HG03558 (cell line): ENCODE measurements at regions not wholly inside any gene's neighbourhood (a gene's known extent, or its start where the extent isn't known, plus 50 kb on each side); places are given as distances from the start of the nearest gene placed in this dataset.

Experiments used
- ATAC-seq: cut with Tn5 transposase; IDR thresholded peaks from one replicate; pipeline ENCODE4 v1.9.1; 2021; ENCODE audit warnings: moderate number of reproducible peaks; ENCODE audit not compliant: unreplicated experiment; ENCODE audit errors: extremely low read depth

DNA sequence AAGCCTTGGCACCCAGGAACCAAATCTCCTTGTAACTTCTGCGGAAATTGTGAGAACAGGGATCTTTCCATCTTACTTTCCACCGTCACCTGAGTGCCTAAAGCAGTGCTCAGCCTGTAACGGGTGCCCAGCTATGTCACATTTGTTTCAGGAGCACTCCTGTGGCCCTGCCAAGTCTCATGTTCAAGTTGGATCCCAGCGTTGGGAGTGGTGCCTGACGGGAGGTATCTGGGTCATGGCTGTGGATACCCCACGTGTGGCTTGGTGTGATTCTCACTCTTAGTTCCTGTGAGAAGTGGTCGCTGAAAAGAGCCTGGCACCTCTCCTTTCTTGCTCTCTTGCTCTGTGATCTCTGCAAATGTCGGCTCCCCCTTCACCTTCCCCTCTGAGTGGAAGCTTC lies 114.9 kb downstream of the UQCRFS1 start:
- no peak for ATAC-seq

- no peak for ATAC-seq
Observed at GRCh38 chr19:29096896-29097295, 116.1 kb downstream of the UQCRFS1 start.

- no peak for ATAC-seq
Observed at GRCh38 chr19:29093553-29093908, 119.4 kb downstream of the UQCRFS1 start.

DNA sequence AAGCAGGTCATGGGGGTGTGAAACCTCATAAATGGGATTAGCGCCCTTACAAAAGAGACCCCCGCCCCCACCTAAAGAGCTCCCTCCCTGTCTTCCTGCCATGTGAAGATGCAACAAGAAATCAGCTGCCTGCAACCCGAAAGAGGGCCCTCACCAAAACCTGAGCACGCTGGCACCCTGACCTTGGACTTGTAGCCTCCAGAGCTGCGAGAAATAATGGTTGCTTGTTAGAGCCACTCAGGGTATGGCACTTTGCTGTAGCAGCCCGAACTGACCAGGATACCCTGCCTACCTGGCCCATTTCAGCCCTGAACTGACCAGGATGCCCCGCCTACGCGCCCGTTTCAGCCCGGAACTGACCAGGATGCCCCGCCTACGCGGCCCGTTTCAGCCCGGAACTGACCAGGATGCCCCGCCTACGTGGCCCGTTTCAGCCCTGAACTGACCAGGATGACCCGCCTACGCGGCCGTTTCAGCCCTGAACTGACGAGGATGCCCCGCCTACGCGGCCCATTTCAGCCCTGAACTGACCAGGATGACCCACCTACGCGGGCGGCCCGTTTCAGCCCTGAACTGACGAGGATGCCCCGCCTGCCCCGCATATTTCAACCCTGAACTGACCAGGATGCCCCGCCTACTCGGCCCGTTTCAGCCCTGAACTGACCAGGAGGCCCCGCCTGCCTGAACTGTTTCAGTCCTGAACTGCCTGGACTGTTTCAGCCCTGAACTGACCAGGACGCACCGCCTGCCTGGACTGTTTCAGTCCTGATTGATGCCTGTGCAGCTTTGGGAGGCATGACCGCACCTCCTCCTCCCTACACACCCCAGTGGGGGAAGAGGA lies 120.0 kb downstream of the UQCRFS1 start:
- ATAC-seq, result no peak

GRCh38 chr19:29090783-29091526 lies 122.0 kb downstream of the UQCRFS1 start:
- no peak for ATAC-seq

DNA sequence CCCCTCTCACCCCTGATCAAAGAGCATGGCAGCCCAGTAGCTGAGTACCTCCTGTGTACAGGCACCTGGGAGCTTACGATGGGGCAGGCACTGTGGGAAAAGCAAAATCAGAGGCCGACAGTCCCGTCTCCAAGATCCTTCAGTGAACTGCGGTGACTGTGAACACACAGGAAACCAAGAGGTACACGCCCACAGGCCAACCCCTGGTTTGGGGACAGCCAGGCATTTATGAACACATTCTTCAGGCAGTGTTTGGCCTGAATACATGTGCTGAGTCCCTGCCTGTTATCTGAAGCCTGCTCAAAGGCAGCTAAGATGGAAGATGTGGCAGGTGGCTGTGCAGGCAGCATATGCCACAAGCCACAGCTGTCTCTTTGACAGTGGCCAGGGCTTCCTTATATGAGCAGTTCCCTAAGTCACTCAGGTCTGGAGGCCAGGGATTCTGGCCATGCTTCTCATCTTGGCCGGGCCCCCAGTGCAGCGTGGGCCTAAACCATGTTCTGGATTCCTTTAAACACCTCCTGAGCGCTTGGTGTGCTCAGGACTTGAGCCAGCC lies 123.6 kb downstream of the UQCRFS1 start:
- no peak for ATAC-seq

- no peak for ATAC-seq
Observed at GRCh38 chr19:29088761-29089160, 124.2 kb downstream of the UQCRFS1 start.

DNA sequence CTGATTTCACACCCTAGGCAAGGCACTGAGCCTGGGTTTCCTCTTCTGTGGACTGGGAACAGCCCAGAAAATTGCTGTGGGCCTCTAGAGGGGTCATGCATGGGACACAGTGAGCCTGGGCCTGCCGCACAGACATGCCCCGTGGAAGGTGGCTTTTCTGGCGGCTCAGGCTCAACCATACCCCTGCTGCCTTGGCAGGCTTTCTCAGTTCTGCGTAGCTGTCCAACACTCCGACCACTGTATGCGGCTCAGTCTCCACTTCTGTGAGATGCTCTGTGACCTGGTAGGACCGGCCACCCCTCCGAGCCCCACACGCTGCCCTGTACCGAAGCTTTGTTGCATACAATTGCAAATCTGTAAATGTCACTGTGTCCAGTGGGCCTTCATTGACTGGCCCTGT lies 126.3 kb downstream of the UQCRFS1 start:
- no peak for ATAC-seq

- ATAC-seq, result no peak
Observed at GRCh38 chr19:29086182-29086581, 126.8 kb downstream of the UQCRFS1 start.

DNA sequence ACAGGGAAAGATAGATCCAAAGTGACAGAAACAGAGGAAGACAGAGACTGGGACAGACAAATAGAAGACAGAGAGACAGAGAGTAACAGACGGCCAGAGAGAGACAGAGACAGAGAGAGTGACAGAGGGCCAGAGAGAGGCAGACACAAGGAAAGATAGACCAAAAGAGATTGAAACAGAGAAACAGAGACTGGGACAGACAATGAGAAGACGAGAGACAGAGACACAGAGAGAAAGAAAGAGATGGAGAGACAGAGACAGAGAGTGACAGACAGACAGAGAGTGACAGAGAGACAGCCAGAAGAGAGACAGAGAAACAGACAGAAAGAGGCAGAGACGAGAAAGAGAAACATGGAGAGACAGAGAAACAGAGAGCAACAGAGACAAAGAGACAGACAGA lies 127.3 kb downstream of the UQCRFS1 start:
- ATAC-seq, result no peak

DNA sequence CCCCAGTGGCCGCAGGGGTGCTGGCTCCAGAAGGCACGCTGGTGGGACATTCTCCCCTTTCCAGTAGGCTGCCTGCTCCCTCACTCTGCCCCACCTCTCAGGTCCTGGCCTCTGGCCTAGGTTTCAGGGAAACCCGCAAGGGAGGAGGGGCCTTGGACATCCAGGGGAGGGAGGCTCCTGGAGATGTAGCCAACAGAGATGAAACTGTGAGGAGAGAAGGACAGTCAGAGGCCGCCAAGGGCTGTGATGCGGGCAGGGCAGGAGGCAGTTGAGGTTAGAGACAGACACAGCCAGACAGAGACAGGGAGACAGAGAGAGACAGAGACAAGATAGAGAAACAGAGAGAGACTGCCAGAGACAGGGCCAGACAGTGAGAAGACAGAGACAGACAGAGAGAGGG lies 127.7 kb downstream of the UQCRFS1 start:
- ATAC-seq, result no peak

DNA sequence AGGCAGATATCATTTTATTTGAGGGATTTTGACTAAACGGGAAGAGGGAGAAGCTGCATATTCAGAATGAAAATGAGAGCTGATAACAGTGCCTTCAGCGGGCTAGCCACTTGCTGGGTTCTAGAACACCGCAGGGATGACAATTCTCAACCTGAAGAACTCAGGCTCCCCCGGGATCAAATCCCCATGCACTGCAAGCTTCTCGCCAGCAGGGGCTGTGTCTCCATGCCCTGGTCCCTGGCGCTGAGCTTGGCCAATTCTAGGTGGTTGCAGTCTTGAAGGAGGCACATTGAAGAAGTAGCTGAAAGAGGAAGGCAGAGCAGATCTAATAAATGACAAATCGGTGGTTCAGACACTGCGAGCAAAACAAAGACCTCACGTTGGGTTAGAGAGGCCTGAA lies 128.7 kb downstream of the UQCRFS1 start:
- ATAC-seq, result no peak

DNA sequence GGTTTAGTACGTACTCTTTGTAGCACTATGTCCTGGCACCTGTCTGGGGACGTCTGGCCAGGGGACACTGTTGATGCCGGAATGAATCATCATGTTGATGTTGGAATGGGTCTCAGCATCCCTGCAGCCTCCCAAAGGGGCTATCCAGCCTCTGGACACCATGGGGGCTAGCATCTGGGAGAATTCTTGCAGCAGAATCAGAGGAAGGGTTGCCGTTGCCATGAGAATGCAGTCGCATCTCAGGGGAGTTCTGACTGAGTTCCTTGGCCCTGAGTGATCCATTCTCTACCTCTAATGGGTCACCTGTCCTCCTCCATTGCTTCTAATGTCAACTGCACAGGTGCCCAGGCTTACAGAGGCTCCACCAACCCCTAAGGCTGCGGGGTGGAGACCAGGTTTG lies 129.1 kb downstream of the UQCRFS1 start:
- no peak for ATAC-seq

DNA sequence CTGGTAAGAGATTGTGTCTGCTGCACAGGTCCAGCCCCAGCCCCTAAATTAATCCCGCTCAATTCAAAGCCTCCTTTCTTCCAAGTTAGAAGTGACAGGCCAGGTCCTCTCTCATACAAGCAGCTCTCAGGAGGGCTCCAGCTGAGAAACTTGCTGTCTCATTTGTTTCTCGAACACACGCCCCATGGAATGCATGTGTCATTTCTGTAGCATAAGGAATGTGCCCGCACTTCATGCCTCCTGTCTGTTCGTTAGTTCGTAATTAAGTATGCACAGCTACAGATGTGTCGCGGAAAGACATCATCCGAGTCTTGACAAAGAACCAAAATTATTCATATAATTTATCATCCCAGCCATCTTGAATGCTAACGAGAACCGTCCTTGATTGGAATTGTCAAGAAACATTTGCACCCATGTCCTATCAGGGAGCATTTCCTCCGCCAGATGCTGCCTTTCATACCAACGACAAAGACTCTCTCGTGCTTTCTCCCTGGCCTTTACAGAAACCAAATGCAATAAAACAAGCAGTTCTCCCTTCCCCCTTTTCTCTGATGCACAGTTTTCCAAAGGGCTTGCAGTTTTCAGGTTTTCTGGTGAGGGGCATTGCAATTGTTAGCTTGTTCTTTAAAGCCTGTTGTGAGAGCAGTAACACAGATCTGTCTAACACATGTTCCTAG lies 133.5 kb downstream of the UQCRFS1 start:
- no peak for ATAC-seq

DNA sequence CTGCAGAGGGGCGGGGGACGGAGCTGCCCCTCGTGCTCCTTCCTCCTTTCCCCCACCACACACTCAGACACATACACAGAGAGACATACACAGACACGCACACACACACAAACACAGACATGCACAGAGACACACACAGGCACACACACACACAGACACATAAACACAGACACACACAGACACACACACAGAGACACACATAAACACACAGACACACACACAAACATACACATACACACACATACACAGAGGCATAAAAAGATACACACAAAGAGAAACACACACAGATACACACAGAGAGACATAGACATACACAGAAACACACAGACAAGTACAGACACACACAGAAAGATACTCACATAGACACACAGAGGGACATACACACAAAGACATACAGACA lies 136.0 kb downstream of the UQCRFS1 start:
- no peak for ATAC-seq

DNA sequence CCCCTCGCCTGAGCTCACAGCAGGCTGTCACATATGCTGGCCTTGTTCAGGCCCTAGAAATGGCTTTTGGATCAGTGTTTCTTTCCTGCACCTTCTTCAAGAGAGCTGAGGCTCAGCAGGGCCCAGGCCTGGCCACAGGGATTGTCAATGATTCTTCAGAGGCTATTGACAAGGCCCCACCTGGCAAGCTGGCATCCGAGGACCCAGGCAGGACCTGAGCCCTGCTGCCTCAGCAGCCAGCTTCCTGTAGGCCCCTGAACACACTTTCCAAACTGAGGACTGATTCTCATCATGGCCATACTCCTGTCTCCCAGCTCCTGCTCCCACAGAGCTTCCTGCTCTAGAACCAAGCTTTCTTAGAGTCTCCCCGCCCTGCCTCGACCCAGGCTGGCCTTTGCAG lies 136.8 kb downstream of the UQCRFS1 start:
- ATAC-seq, result no peak

DNA sequence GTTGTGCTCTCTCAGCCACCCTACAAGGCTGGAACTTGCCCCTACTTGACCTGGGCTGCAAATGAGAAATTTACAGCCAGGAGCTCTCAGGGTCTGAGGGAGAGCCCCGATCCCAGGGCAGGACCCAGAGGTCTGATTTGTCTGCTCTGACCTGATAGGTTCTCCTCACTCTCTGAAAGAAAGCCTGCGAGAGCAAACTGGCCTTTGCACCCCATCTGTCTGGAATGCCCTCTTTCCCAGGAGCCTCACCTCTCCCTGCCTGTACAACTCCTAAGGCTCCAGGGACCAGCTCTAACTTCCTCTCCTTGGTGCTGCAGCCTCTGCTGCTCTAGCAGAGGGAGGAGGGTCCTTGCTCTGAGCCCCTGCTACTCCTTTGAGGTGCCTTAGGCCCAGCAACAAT lies 137.8 kb downstream of the UQCRFS1 start:
- ATAC-seq, result no peak

- no peak for ATAC-seq
Observed at GRCh38 chr19:29074579-29074978, 138.4 kb downstream of the UQCRFS1 start.

DNA sequence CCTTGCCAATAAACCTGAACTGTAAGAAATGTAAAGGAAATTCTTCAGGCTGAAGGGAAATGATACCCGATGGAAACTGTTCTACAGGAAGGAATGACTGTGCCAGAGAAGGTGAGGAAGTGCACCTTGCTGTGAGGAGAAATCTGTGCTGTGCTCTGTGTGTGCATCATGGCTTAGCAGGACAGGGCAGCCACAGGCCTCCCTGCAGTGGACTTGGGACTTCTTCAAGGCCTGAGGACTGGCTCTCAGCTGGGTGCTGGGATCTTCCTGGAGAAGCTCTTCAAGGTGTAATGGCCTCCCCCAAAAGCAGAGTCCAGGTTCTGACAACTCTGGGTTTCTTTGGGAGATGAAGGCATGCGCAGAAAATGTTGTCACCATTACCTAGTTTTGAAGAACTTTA lies 145.1 kb downstream of the UQCRFS1 start:
- no peak for ATAC-seq

DNA sequence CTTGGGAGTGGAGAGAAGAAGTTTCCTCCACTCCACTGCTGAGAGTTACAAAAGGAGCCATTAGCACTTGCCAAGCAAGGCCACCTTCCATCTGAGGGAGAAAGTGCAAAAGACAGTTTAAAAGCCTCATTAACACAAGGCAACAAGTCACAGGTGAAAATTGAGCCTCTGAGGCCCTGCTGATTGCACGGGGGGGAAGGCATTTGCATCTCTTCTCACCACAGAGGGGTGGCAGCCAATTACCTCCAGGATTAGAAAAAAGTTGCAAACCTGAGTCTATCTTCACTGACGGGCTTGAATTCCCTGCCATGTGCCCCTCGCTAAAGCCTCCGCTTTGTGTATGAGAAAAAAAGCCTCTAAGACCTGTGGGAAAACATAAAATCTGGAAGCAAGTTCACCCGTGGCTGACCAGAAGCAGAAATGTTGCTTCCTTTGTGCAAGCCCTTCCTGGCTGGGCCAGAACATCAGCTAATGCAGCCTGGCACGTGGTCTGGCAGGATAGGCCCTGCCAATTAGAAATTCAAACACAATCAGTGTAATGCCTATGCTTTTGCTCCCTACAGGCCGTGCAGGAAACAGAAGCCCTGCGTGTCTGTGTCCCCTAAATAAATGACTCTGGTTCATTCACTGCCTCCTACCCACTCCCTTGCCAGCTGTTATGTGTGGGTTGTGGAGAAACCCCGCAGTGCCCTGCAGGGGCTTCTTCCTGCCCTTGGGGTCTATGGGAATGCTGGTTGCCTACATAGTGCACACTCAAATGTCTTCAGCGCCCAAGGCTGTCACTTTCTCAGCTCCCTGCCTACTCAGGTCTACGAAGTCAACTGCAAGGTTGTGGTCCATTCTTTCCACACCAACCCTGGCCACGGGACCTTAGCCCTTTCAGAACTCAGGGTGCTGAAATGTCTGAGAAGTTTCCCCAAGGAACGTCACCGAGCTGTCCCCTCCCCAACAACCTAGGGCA lies 150.2 kb downstream of the UQCRFS1 start:
- ATAC-seq, result no peak
